Tibial artery (tissue), 4 donors: ENCODE measurements at regions not wholly inside any gene's neighbourhood (a gene's known extent, or its start where the extent isn't known, plus 50 kb on each side); places are given as distances from the start of the nearest gene placed in this dataset.
A peak's percentile ranks its signal among the peaks of the same experiment; 100 is the strongest.

Experiments used
- DNase-seq, 2 donors: peaks; one replicate each; pipeline ENCODE4 v3.0.0-alpha.2; 2019
- H3K27ac ChIP-seq, 2 donors: fragments of 200-600 bp; sonication (generic) in 1 of 2; 1 replicate in 1 of 2; 2 replicates in 1 of 2; pipeline ENCODE4 v1.5.1; 2018 to 2019; ENCODE audit warnings: mild to moderate bottlenecking in 1 of 2
- H3K27me3 ChIP-seq, 2 donors: fragments of 200-600 bp; sonication (generic) in 1 of 2; one replicate each; pipeline versions ENCODE4 v1.5.1 to v1.6.0; 2016 to 2019
- H3K36me3 ChIP-seq, 3 donors: fragments of 200-600 bp; sonication (generic) in 2 of 3; one replicate each; pipeline ENCODE4 v1.5.1; 2016 to 2019; ENCODE audit warnings: mild to moderate bottlenecking in 2 of 3
- H3K4me1 ChIP-seq, 4 donors: fragments of 200-600 bp; sonication (generic) in 2 of 4; 1 replicate in 3 of 4; 2 replicates in 1 of 4; pipeline ENCODE4 v1.5.1; 2016 to 2019
- H3K4me3 ChIP-seq, 2 donors: fragments of 200-600 bp; sonication (generic) in 1 of 2; 1 replicate in 1 of 2; 2 replicates in 1 of 2; pipeline ENCODE4 v1.5.1; 2018 to 2019; ENCODE audit warnings: mild to moderate bottlenecking in 2 of 2
- H3K9me3 ChIP-seq, 3 donors: fragments of 200-600 bp; sonication (generic) in 1 of 3; one replicate each; pipeline ENCODE4 v1.5.1; 2016 to 2019
- intact Hi-C: fragments of 100-400 bp; cut with DNase I; formaldehyde crosslinking; loops from one replicate; pipeline ENCODE4 v1.15.0; 2023; ENCODE audit warnings: low total_unique reads
- TF ChIP-seq, protein P1 (sequence below), 2 experiments: fragments of 200-600 bp in 1 of 2; fragments of 450-650 bp in 1 of 2; IDR thresholded peaks; one replicate each; pipeline ENCODE4 v1.5.1; 2017 to 2019; ENCODE audit warnings: antibody characterized with exemption in 2 of 2, mild to moderate bottlenecking in 1 of 2, moderate library complexity in 1 of 2

GRCh38 chr5:124355928-124356327 is 390.5 kb downstream of the ZNF608 start:
- no peak for DNase-seq
- Histone ChIP-seq H3K4me1 (no peaks in the 10 kb centered on the region), H3K27me3 (no peaks in the 10 kb centered on the region), H3K4me3 (no peak overlapping the region), H3K9me3 (no peaks in the 10 kb centered on the region), H3K27ac (no peak overlapping the region), H3K36me3 (no peaks in the 10 kb centered on the region)
- intact Hi-C loops: no loop called here
- TF ChIP-seq, protein P1, sequence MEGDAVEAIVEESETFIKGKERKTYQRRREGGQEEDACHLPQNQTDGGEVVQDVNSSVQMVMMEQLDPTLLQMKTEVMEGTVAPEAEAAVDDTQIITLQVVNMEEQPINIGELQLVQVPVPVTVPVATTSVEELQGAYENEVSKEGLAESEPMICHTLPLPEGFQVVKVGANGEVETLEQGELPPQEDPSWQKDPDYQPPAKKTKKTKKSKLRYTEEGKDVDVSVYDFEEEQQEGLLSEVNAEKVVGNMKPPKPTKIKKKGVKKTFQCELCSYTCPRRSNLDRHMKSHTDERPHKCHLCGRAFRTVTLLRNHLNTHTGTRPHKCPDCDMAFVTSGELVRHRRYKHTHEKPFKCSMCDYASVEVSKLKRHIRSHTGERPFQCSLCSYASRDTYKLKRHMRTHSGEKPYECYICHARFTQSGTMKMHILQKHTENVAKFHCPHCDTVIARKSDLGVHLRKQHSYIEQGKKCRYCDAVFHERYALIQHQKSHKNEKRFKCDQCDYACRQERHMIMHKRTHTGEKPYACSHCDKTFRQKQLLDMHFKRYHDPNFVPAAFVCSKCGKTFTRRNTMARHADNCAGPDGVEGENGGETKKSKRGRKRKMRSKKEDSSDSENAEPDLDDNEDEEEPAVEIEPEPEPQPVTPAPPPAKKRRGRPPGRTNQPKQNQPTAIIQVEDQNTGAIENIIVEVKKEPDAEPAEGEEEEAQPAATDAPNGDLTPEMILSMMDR (IDR thresholded peaks at IDR 0.05): no peak

- Histone ChIP-seq H3K4me3 (no peak overlapping the region), H3K4me1 (no peaks in the 10 kb centered on the region), H3K27ac (no peak overlapping the region), H3K36me3 (no peaks in the 10 kb centered on the region), H3K27me3 (no peaks in the 10 kb centered on the region), H3K9me3 (no peaks in the 10 kb centered on the region)
- TF ChIP-seq, protein P1 (IDR thresholded peaks at IDR 0.05): no peak
- no peak for DNase-seq
- intact Hi-C loops: no loop called here
Measured at GRCh38 chr5:124353016-124353415, 393.4 kb downstream of the ZNF608 start.

DNA sequence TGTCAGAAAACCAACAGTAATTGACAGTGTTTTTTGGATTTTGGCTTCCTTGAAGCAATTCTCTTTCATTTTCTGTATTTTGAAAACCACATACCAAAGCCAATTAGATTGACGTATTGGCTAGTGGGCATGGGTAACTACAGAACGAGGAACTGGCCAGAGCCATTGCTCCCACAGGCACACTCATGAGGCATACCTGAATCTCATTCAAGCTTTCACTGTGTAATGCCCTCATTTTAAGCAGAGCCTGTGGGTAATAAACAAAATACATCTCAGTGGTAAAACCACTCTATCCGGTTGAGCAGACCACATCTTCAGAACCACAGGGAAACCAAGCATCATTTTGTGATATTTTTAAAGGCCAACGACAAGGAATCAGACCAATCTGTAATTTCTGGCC is 394.1 kb downstream of the ZNF608 start:
- intact Hi-C loops: no loop called here
- H3K4me1 ChIP-seq: no peaks in the 10 kb centered on the region
- H3K27me3 ChIP-seq: no peaks in the 10 kb centered on the region
- H3K36me3 ChIP-seq: no peaks in the 10 kb centered on the region
- no peak overlapping the region for H3K4me3 ChIP-seq
- no peak overlapping the region for H3K27ac ChIP-seq
- TF ChIP-seq, protein P1 (IDR thresholded peaks at IDR 0.05): no peak
- no peak for DNase-seq
- no peaks in the 10 kb centered on the region for H3K9me3 ChIP-seq

DNA sequence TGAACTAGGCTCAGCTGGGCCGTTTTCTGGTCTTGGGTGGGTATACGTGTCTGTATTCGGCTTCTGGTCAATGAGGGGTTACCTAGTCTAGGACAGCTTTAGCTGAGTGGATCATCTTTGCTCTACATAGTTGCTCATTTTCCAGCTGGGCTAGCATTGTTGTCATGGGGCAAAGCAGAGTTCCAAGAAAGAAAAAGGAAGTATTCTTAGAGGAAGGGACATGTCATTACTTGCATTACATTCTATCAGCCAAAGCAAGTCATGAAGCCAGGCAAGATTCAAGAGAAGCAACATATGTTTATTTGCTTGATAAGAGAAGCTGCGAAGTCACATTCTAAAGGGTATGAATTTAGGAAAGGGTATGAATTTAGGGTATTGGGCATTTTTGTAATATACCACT is 396.5 kb downstream of the ZNF608 start:
- intact Hi-C loops: no loop called here
- TF ChIP-seq, protein P1 (IDR thresholded peaks at IDR 0.05): no peak

GRCh38 chr5:124343451-124343867 is 403.0 kb downstream of the ZNF608 start:
- no peaks in the 10 kb centered on the region for H3K36me3 ChIP-seq
- DNase-seq: no peak
- peaks cover 0 to 28% (median 19%) of the 10 kb centered on the region in 4 donors for H3K4me1 ChIP-seq
- TF ChIP-seq, protein P1 (IDR thresholded peaks at IDR 0.05): no peak
- peak overlapping the region in 1 of 2 donors; percentile 3 for H3K27ac ChIP-seq
- no peaks in the 10 kb centered on the region for H3K9me3 ChIP-seq
- no peak overlapping the region for H3K4me3 ChIP-seq
- no peaks in the 10 kb centered on the region for H3K27me3 ChIP-seq
- intact Hi-C loops: no loop called here

More for the DNA sequence above, 396.5 kb downstream of the ZNF608 start:
- Histone ChIP-seq H3K27me3 (no peaks in the 10 kb centered on the region), H3K4me3 (no peak overlapping the region), H3K9me3 (no peaks in the 10 kb centered on the region), H3K36me3 (no peaks in the 10 kb centered on the region), H3K4me1 (no peaks in the 10 kb centered on the region), H3K27ac (no peak overlapping the region)
- DNase-seq: no peak

- no peaks in the 10 kb centered on the region for H3K9me3 ChIP-seq
- peak overlapping the region in 1 of 2 donors; percentile 3 for H3K27ac ChIP-seq
- H3K36me3 ChIP-seq: no peaks in the 10 kb centered on the region
- TF ChIP-seq, protein P1 (IDR thresholded peaks at IDR 0.05): no peak
- H3K27me3 ChIP-seq: no peaks in the 10 kb centered on the region
- DNase-seq: no peak
- H3K4me3 ChIP-seq: no peak overlapping the region
- peaks cover 0 to 28% (median 19%) of the 10 kb centered on the region in 4 donors for H3K4me1 ChIP-seq
- intact Hi-C loops: no loop called here
Measured at GRCh38 chr5:124342986-124343385, 403.5 kb downstream of the ZNF608 start.
